SK-N-SH (cell line): ENCODE measurements at regions not wholly inside any gene's neighbourhood (a gene's known extent, or its start where the extent isn't known, plus 50 kb on each side); places are given as distances from the start of the nearest gene placed in this dataset.

Source experiments
- CTCF ChIA-PET: fragments of 300-600, 350-600 bp; formaldehyde crosslinking; extraction: SDS; loops from one replicate; lab custom pipeline; 2021; lab: Yijun Ruan, JAX
- POLR2A ChIA-PET: fragments of 350-600 bp; sonication (Branson Sonifier 250); formaldehyde crosslinking; extraction: SDS; loops from one replicate; lab custom pipeline; 2020; ENCODE audit warnings: antibody characterized with exemption, inconsistent platforms; lab: Yijun Ruan, JAX
- DNase-seq: peaks from one replicate; pipeline ENCODE4 v3.0.0; 2012
- H2AFZ ChIP-seq: fragments of 200-600 bp; sonication (generic); 2 replicates; pipeline ENCODE4 v1.8.1; 2016; ENCODE audit warnings: antibody characterized with exemption, mild to moderate bottlenecking, low read depth
- H3F3A ChIP-seq: fragments of 200-600 bp; sonication (generic); replicated peaks from 2 replicates; pipeline ENCODE3; 2016; ENCODE audit warnings: antibody characterized with exemption, mild to moderate bottlenecking; ENCODE audit not compliant: insufficient read depth
- H3K27ac ChIP-seq, 2 experiments: fragments of 200-500 bp in 1 of 2; fragments of 200-600 bp in 1 of 2; sonication (Bioruptor generic) in 1 of 2; sonication (generic), shearing (Covaris generic) in 1 of 2; 2 replicates each; pipeline versions ENCODE4 v1.5.1 to v1.6.1; 2014 to 2016; ENCODE audit warnings: low read depth in 2 of 2, inconsistent platforms in 1 of 2, low read length in 1 of 2, mild to moderate bottlenecking in 1 of 2, mixed read lengths in 1 of 2
- H3K27me3 ChIP-seq: fragments of 200-600 bp; sonication (generic), shearing (Covaris generic); 2 replicates; pipeline ENCODE4 v1.6.1; 2016; ENCODE audit warnings: mixed run types; ENCODE audit not compliant: insufficient read depth
- H3K36me3 ChIP-seq, 2 experiments: fragments of 200-500 bp in 1 of 2; fragments of 200-600 bp in 1 of 2; sonication (Bioruptor generic) in 1 of 2; sonication (generic) in 1 of 2; replicated peaks in 1 of 2; 2 replicates each; pipeline versions ENCODE3 to v1.5.1; 2014 to 2016; ENCODE audit warnings: low read length in 1 of 2, mild to moderate bottlenecking in 1 of 2; ENCODE audit not compliant: insufficient read depth in 2 of 2, control insufficient read depth in 1 of 2
- H3K4me1 ChIP-seq, 2 experiments: fragments of 200-500 bp in 1 of 2; fragments of 200-600 bp in 1 of 2; sonication (Bioruptor generic) in 1 of 2; sonication (generic), shearing (Covaris generic) in 1 of 2; 2 replicates each; pipeline versions ENCODE4 v1.5.1 to v1.6.1; 2014 to 2016; ENCODE audit warnings: low read depth in 1 of 2, low read length in 1 of 2, mixed run types in 1 of 2; ENCODE audit not compliant: insufficient read depth in 2 of 2, control insufficient read depth in 1 of 2
- H3K4me2 ChIP-seq: fragments of 200-600 bp; sonication (generic), shearing (Covaris generic); 2 replicates; pipeline ENCODE4 v1.6.1; 2017; ENCODE audit warnings: mixed run types
- H3K4me3 ChIP-seq, 2 experiments: fragments of 200-500 bp in 1 of 2; fragments of 200-600 bp in 1 of 2; sonication (Bioruptor generic) in 1 of 2; sonication (generic), shearing (Covaris generic) in 1 of 2; 2 replicates each; pipeline versions ENCODE4 v1.5.1 to v1.8.1; 2014 to 2016; ENCODE audit warnings: low read depth in 2 of 2, inconsistent platforms in 1 of 2, low read length in 1 of 2, mild to moderate bottlenecking in 1 of 2, mixed read lengths in 1 of 2, moderate library complexity in 1 of 2
- H3K79me2 ChIP-seq: fragments of 200-600 bp; sonication (generic); 2 replicates; pipeline ENCODE4 v1.8.1; 2017; ENCODE audit warnings: mild to moderate bottlenecking; ENCODE audit not compliant: insufficient read depth
- H3K9ac ChIP-seq: fragments of 200-600 bp; sonication (generic); 2 replicates; pipeline ENCODE4 v1.6.1; 2017; ENCODE audit warnings: mixed run types
- H3K9me2 ChIP-seq: fragments of 200-600 bp; sonication (generic); 2 replicates; pipeline ENCODE4 v1.6.1; 2017; ENCODE audit warnings: mixed run types
- H3K9me3 ChIP-seq: fragments of 200-600 bp; sonication (generic); 2 replicates; pipeline ENCODE4 v1.6.1; 2017; ENCODE audit warnings: mixed run types, mild to moderate bottlenecking, moderate library complexity
- H4K20me1 ChIP-seq: fragments of 200-600 bp; sonication (generic); 2 replicates; pipeline ENCODE4 v1.6.1; 2017; ENCODE audit warnings: mild to moderate bottlenecking, mixed run types; ENCODE audit not compliant: insufficient read depth
- CHD2 ChIP-seq: fragments of 150-350 bp; IDR thresholded peaks from 2 replicates; pipeline ENCODE4 v1.6.1; 2018; ENCODE audit warnings: low read length; ENCODE audit not compliant: partially characterized antibody
- CTCF ChIP-seq: fragments of 200-600 bp; sonication (generic); IDR thresholded peaks from 2 replicates; pipeline ENCODE4 v1.6.1; 2017; ENCODE audit warnings: antibody characterized with exemption, mild to moderate bottlenecking, moderate library complexity
- EP300 ChIP-seq, 2 experiments: IDR thresholded peaks; 2 replicates each; pipeline versions ENCODE4 v1.4.0 to v1.6.1; 2012; ENCODE audit warnings: borderline replicate concordance in 1 of 2, low read depth in 1 of 2, low read length in 1 of 2
- EZH2phosphoT487 ChIP-seq: fragments of 200-600 bp; sonication (generic); IDR thresholded peaks from 2 replicates; pipeline ENCODE4 v1.6.1; 2017; ENCODE audit warnings: low read depth, mixed run types, mild to moderate bottlenecking, antibody characterized with exemption, moderate library complexity, borderline replicate concordance
- FOXJ3 ChIP-seq: sonication (generic); formaldehyde crosslinking; IDR thresholded peaks from 2 replicates; pipeline ENCODE4 v1.5.1; 2020; ENCODE audit warnings: mild to moderate bottlenecking, missing genetic modification reagents
- GABPA ChIP-seq: IDR thresholded peaks from 2 replicates; pipeline ENCODE4 v1.4.0; 2012; ENCODE audit warnings: low read depth, mild to moderate bottlenecking
- IRF3 ChIP-seq: fragments of 150-350 bp; IDR thresholded peaks from 2 replicates; pipeline ENCODE4 v1.6.1; 2016; ENCODE audit warnings: mild to moderate bottlenecking, low read depth, low read length
- MEF2A ChIP-seq: IDR thresholded peaks from 2 replicates; pipeline ENCODE4 v1.4.0; 2012; ENCODE audit warnings: low read depth, borderline replicate concordance
- PBX3 ChIP-seq: IDR thresholded peaks from 2 replicates; pipeline ENCODE4; 2012
- POLR2AphosphoS5 ChIP-seq: IDR thresholded peaks from 2 replicates; pipeline ENCODE4 v1.6.1; 2012; ENCODE audit warnings: low read depth, low read length
- RAD21 ChIP-seq: IDR thresholded peaks from 2 replicates; pipeline ENCODE4 v1.6.1; 2012; ENCODE audit warnings: mild to moderate bottlenecking, low read length
- RCOR1 ChIP-seq: fragments of 150-350 bp; IDR thresholded peaks from 2 replicates; pipeline ENCODE4 v1.6.1; 2017; ENCODE audit warnings: antibody characterized with exemption, low read length
- RFX5 ChIP-seq: IDR thresholded peaks from 2 replicates; pipeline ENCODE4 v1.6.1; 2012; ENCODE audit warnings: mild to moderate bottlenecking, improper control_type of control experiment, low read length
- SIN3A ChIP-seq: IDR thresholded peaks from 2 replicates; pipeline ENCODE4 v1.6.1; 2012; ENCODE audit warnings: low read depth, mild to moderate bottlenecking, low read length, moderate library complexity, borderline replicate concordance
- SMC3 ChIP-seq: IDR thresholded peaks from 2 replicates; pipeline ENCODE4 v1.6.1; 2012; ENCODE audit warnings: low read depth, low read length, improper control_type of control experiment
- TCF12 ChIP-seq: IDR thresholded peaks from 2 replicates; pipeline ENCODE4 v1.4.0; 2012
- TEAD4 ChIP-seq: IDR thresholded peaks from 2 replicates; pipeline ENCODE4 v1.4.0; 2012; ENCODE audit warnings: mild to moderate bottlenecking, borderline replicate concordance; ENCODE audit not compliant: insufficient read depth
- USF1 ChIP-seq: IDR thresholded peaks from 2 replicates; pipeline ENCODE4 v1.4.0; 2012; ENCODE audit warnings: low read depth, borderline replicate concordance
- USF2 ChIP-seq: fragments of 150-350 bp; IDR thresholded peaks from 2 replicates; pipeline ENCODE4 v1.6.1; 2017; ENCODE audit warnings: antibody characterized with exemption, low read length, low read depth, borderline replicate concordance
- WGBS: methylation state at CpG from one replicate; pipeline ENCODE4 v1.1.6; 2017; ENCODE audit warnings: low lambda C conversion rate; 5-methylcytosine and 5-hydroxymethylcytosine counted together

- CTCF ChIA-PET: no interaction called here
Observed at GRCh38 chr7:110412614-110413013, 678.3 kb upstream of the LRRN3 start.

GRCh38 chr7:110413038-110413437, 677.9 kb upstream of the LRRN3 start:
- ChIA-PET CTCF (no interaction called here), POLR2A (no interaction called here)
- no peak overlapping the region for H3K9ac ChIP-seq
- no peaks in the 10 kb centered on the region for H3K79me2 ChIP-seq
- DNase-seq: no peak
- H3K4me2 ChIP-seq: no peak overlapping the region
- H3K4me3 ChIP-seq: no peak overlapping the region
- H2AFZ ChIP-seq: no peak overlapping the region
- H3K4me1 ChIP-seq: peaks cover 0 to 2% of the 10 kb centered on the region in 2 experiments; a peak in 2 of 4 replicates
- no peaks in the 10 kb centered on the region for H3K27me3 ChIP-seq
- H3K9me2 ChIP-seq: no peaks in the 10 kb centered on the region
- H3K36me3 ChIP-seq: no peaks in the 10 kb centered on the region
- H4K20me1 ChIP-seq: no peaks in the 10 kb centered on the region
- TF ChIP-seq TCF12: no peak
- TF ChIP-seq CHD2: no peak
- no peak for TF ChIP-seq IRF3
- TF ChIP-seq PBX3: no peak
- TF ChIP-seq SMC3: no peak
- TF ChIP-seq SIN3A: no peak
- no peak for TF ChIP-seq RFX5
- TF ChIP-seq USF1: no peak
- no peak for TF ChIP-seq MEF2A
- TF ChIP-seq EP300 (IDR thresholded peaks at IDR 0.05; ENCODE audit: borderline replicate concordance in 1 of 2, low read depth in 1 of 2, low read length in 1 of 2): no peak
- no peak for TF ChIP-seq CTCF
- TF ChIP-seq FOXJ3 (CRISPR knock-in tag): no peak
- no peak for TF ChIP-seq GABPA
- no peak for TF ChIP-seq TEAD4
- TF ChIP-seq POLR2AphosphoS5: no peak
- no peak for TF ChIP-seq EZH2phosphoT487
- TF ChIP-seq USF2: no peak
- no peak overlapping the region for H3K27ac ChIP-seq
- H3K9me3 ChIP-seq: no peaks in the 10 kb centered on the region
- H3F3A ChIP-seq: no peaks in the 10 kb centered on the region

More at GRCh38 chr7:110412614-110413013, 678.3 kb upstream of the LRRN3 start:
- Histone ChIP-seq H3F3A (no peaks in the 10 kb centered on the region), H3K27ac (no peak overlapping the region), H3K9me2 (no peaks in the 10 kb centered on the region), H3K79me2 (no peaks in the 10 kb centered on the region), H3K9me3 (no peaks in the 10 kb centered on the region), H3K4me1 (no peaks in the 10 kb centered on the region; a peak in 1 of 4 replicates), H2AFZ (no peak overlapping the region), H3K4me2 (no peak overlapping the region), H3K27me3 (no peaks in the 10 kb centered on the region), H3K36me3 (no peaks in the 10 kb centered on the region), H4K20me1 (no peaks in the 10 kb centered on the region), H3K9ac (no peak overlapping the region), H3K4me3 (no peak overlapping the region)
- no peak for DNase-seq
- POLR2A ChIA-PET: no interaction called here
- no peak for TF ChIP-seq USF1
- no peak for TF ChIP-seq RAD21
- TF ChIP-seq RCOR1: no peak
- 8% methylated on average over 1 of the region's 1 CpG for WGBS
